ENCODE measurements at regions not wholly inside any gene's neighbourhood (a gene's known extent, or its start where the extent isn't known, plus 50 kb on each side); places are given as distances from the start of the nearest gene placed in this dataset.

- no peak for FAIRE-seq
Observed at GRCh38 chr3:72222410-72222809, 437.5 kb upstream of the PROK2 start.

- no peak for FAIRE-seq
Observed at GRCh38 chr3:72220946-72221345, 436.0 kb upstream of the PROK2 start.

GRCh38 chr3:72219752-72220151 is 434.8 kb upstream of the PROK2 start:
- no peak for FAIRE-seq

GRCh38 chr3:72217570-72217969 is 432.6 kb upstream of the PROK2 start:
- FAIRE-seq = no peak

GRCh38 chr3:72214066-72214951 is 429.4 kb upstream of the PROK2 start:
- no peak for FAIRE-seq

- no peak for FAIRE-seq
Observed at GRCh38 chr3:72213296-72214065, 428.5 kb upstream of the PROK2 start.

- no peak for FAIRE-seq
Observed at GRCh38 chr3:72212396-72212795, 427.4 kb upstream of the PROK2 start.

- no peak for FAIRE-seq
Observed at GRCh38 chr3:72210261-72210660, 425.3 kb upstream of the PROK2 start.

GRCh38 chr3:72205297-72205826 is 420.4 kb upstream of the PROK2 start:
- FAIRE-seq = no peak

- FAIRE-seq = no peak
Observed at GRCh38 chr3:72204452-72204851, 419.5 kb upstream of the PROK2 start.

GRCh38 chr3:72203613-72204349 is 418.8 kb upstream of the PROK2 start:
- FAIRE-seq = no peak

GRCh38 chr3:72203105-72203504 is 418.2 kb upstream of the PROK2 start:
- no peak for FAIRE-seq

GRCh38 chr3:72200332-72200731 is 415.4 kb upstream of the PROK2 start:
- FAIRE-seq = no peak

GRCh38 chr3:72199530-72199929 is 414.6 kb upstream of the PROK2 start:
- no peak for FAIRE-seq

- FAIRE-seq = no peak
Observed at GRCh38 chr3:72196377-72196929, 411.5 kb upstream of the PROK2 start.

- no peak for FAIRE-seq
Observed at GRCh38 chr3:72195895-72196294, 410.9 kb upstream of the PROK2 start.

GRCh38 chr3:72194458-72194857 is 409.5 kb upstream of the PROK2 start:
- FAIRE-seq = no peak

- no peak for FAIRE-seq
Observed at GRCh38 chr3:72193771-72194430, 409.0 kb upstream of the PROK2 start.

GRCh38 chr3:72192572-72192971 is 407.6 kb upstream of the PROK2 start:
- FAIRE-seq = no peak

- FAIRE-seq = no peak
Observed at GRCh38 chr3:72191209-72191960, 406.4 kb upstream of the PROK2 start.

- FAIRE-seq = no peak
Observed at GRCh38 chr3:72190050-72190449, 405.1 kb upstream of the PROK2 start.
